AG09319 (cell line): ENCODE measurements at regions not wholly inside any gene's neighbourhood (a gene's known extent, or its start where the extent isn't known, plus 50 kb on each side); places are given as distances from the start of the nearest gene placed in this dataset.

Experiments
- DNase-seq: peaks from one replicate; pipeline ENCODE4 v3.0.0-alpha.2; 2010; ENCODE audit warnings: low read depth; ENCODE audit errors: extremely low read depth
- TF ChIP-seq, protein P1 (sequence below): IDR thresholded peaks from 2 replicates; pipeline ENCODE4 v1.5.1; 2011; ENCODE audit warnings: low read depth, mild to moderate bottlenecking, inconsistent platforms, low read length, moderate library complexity

GRCh38 chr3:34876997-34877396 lies 762.3 kb upstream of the ARPP21 start:
- TF ChIP-seq, protein P1, sequence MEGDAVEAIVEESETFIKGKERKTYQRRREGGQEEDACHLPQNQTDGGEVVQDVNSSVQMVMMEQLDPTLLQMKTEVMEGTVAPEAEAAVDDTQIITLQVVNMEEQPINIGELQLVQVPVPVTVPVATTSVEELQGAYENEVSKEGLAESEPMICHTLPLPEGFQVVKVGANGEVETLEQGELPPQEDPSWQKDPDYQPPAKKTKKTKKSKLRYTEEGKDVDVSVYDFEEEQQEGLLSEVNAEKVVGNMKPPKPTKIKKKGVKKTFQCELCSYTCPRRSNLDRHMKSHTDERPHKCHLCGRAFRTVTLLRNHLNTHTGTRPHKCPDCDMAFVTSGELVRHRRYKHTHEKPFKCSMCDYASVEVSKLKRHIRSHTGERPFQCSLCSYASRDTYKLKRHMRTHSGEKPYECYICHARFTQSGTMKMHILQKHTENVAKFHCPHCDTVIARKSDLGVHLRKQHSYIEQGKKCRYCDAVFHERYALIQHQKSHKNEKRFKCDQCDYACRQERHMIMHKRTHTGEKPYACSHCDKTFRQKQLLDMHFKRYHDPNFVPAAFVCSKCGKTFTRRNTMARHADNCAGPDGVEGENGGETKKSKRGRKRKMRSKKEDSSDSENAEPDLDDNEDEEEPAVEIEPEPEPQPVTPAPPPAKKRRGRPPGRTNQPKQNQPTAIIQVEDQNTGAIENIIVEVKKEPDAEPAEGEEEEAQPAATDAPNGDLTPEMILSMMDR, result no peak
- no peak for DNase-seq

GRCh38 chr3:34878488-34878887 lies 760.8 kb upstream of the ARPP21 start:
- no peak for DNase-seq
- TF ChIP-seq, protein P1, result no peak

- no peak for DNase-seq
- TF ChIP-seq, protein P1, result no peak
These were observed 758.3 kb upstream of the ARPP21 start for GRCh38 chr3:34881026-34881425.

DNA sequence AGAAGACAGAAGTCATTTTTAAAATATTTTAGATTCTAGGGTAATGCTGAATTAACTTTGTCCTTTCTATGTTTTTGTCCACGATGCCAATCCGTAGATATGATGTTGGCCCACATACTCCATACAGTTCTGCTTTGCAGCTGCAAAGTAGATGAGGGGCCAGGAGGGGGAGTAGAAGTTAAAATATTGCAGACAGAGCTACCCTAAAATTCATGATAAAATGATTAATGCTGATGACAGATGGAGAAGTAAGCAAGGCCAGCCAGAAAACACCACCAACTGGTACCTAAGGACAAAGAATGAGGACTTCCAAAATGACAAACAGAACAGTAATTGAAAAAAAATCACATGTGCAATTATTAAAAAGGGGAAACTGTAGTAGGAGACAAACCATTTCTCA lies 756.6 kb upstream of the ARPP21 start:
- no peak for DNase-seq
- TF ChIP-seq, protein P1, result no peak

GRCh38 chr3:34884007-34884406 lies 755.3 kb upstream of the ARPP21 start:
- TF ChIP-seq, protein P1, result no peak
- DNase-seq, result no peak

DNA sequence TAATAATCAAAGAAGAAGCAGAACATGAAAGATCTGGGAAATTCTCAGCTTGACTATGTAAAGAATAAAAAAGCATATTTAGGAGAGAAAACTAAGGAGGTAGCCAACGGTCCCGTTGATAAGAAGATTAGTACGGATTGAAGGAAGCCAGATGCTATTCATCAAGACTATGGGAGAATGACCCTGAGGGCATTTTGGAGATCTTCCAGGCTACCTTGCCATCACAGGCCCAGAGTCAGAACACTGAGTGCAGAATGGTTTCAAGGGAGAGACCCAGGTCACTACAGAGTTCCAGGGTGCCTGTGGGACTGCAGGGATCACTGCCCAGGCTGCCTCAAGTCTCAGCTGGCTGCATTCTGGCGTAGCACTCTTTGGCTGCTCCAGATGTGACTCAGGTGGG lies 752.9 kb upstream of the ARPP21 start:
- TF ChIP-seq, protein P1, result no peak
- DNase-seq, result no peak

- no peak for DNase-seq
- TF ChIP-seq, protein P1, result no peak
These were observed 749.7 kb upstream of the ARPP21 start for GRCh38 chr3:34889641-34890040.
